Left lung (tissue), 4 donors: ENCODE measurements at regions not wholly inside any gene's neighbourhood (a gene's known extent, or its start where the extent isn't known, plus 50 kb on each side); places are given as distances from the start of the nearest gene placed in this dataset.

ENCODE experiments used
- ATAC-seq: fragments of 200-7000 bp; cut with Tn5 transposase; one replicate; pipeline ENCODE4 v1.9.1; 2020; ENCODE audit warnings: moderate library complexity
- DNase-seq, 4 donors: peaks; one replicate each; pipeline ENCODE4 v3.0.0-alpha.2; 2013 to 2020
- H3K27ac ChIP-seq, 2 donors: fragments of 200-600 bp; sonication (generic) in 1 of 2; one replicate each; pipeline versions ENCODE4 v1.5.0 to v1.8.0; 2020 to 2021
- H3K27me3 ChIP-seq, 2 donors: fragments of 200-600 bp; sonication (generic) in 1 of 2; one replicate each; pipeline versions ENCODE4 v1.5.0 to v1.8.0; 2020 to 2021
- H3K36me3 ChIP-seq, 2 donors: fragments of 200-600 bp; sonication (generic) in 1 of 2; one replicate each; pipeline versions ENCODE4 v1.5.0 to v1.8.0; 2020 to 2021
- H3K4me1 ChIP-seq, 2 donors: fragments of 200-600 bp; one replicate each; pipeline ENCODE4 v1.8.0; 2021
- H3K4me3 ChIP-seq, 2 donors: fragments of 200-600 bp; sonication (generic) in 1 of 2; one replicate each; pipeline versions ENCODE4 v1.5.0 to v1.8.0; 2020 to 2021; ENCODE audit warnings: mild to moderate bottlenecking in 1 of 2
- H3K9me3 ChIP-seq, 2 donors: fragments of 200-600 bp; sonication (generic) in 1 of 2; one replicate each; pipeline versions ENCODE4 v1.5.0 to v1.8.0; 2020 to 2021
- intact Hi-C, 2 donors: fragments of 100-400 bp; cut with DNase I; formaldehyde crosslinking; loops; one replicate each; pipeline versions ENCODE4 v1.11.2 to v1.14.2; 2022
- TF ChIP-seq, protein P1 (sequence below), 2 donors: fragments of 200-600 bp; sonication (generic) in 1 of 2; IDR thresholded peaks; one replicate each; pipeline versions ENCODE4 v1.5.0 to v1.8.0; 2021; ENCODE audit warnings: antibody characterized with exemption in 2 of 2
- donor health status: DM: no; HTN: yes; CAD: no.
- donor health status: DM: no; HTN: no; CAD: no.

- H3K9me3 ChIP-seq: peaks cover 0 to 3% of the 10 kb centered on the region in 2 donors
- ATAC-seq (no peak), DNase-seq (no peak)
- intact Hi-C loops: no loop called here
- H3K4me3 ChIP-seq: no peak overlapping the region
- no peak overlapping the region for H3K27ac ChIP-seq
- TF ChIP-seq, protein P1, sequence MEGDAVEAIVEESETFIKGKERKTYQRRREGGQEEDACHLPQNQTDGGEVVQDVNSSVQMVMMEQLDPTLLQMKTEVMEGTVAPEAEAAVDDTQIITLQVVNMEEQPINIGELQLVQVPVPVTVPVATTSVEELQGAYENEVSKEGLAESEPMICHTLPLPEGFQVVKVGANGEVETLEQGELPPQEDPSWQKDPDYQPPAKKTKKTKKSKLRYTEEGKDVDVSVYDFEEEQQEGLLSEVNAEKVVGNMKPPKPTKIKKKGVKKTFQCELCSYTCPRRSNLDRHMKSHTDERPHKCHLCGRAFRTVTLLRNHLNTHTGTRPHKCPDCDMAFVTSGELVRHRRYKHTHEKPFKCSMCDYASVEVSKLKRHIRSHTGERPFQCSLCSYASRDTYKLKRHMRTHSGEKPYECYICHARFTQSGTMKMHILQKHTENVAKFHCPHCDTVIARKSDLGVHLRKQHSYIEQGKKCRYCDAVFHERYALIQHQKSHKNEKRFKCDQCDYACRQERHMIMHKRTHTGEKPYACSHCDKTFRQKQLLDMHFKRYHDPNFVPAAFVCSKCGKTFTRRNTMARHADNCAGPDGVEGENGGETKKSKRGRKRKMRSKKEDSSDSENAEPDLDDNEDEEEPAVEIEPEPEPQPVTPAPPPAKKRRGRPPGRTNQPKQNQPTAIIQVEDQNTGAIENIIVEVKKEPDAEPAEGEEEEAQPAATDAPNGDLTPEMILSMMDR (IDR thresholded peaks at IDR 0.05): no peak
- H3K27me3 ChIP-seq: no peaks in the 10 kb centered on the region
- H3K4me1 ChIP-seq: peaks cover 0 to 2% of the 10 kb centered on the region in 2 donors
- no peaks in the 10 kb centered on the region for H3K36me3 ChIP-seq
These were observed 50.9 kb upstream of the DUSP22 start for GRCh38 chr6:241336-241865.
